Colonic mucosa (tissue), 4 donors: ENCODE measurements at regions not wholly inside any gene's neighbourhood (a gene's known extent, or its start where the extent isn't known, plus 50 kb on each side); places are given as distances from the start of the nearest gene placed in this dataset. TPM values are rescaled to one million over a fixed set of nuclear protein-coding genes. Genes with fewer than 3 reads are reported as not detected.
"Not testable (repeated sequence)": the region's sequence is repeated elsewhere in the genome, so short reads cannot be mapped to it uniquely, and the experiment has no call there.

Experiments
- DNase-seq: peaks from one replicate; pipeline ENCODE4 v3.0.0-alpha.2; 2020
- H3K27ac ChIP-seq: fragments of 200-600 bp; one replicate; pipeline ENCODE4 v1.8.0; 2021
- H3K27me3 ChIP-seq: fragments of 200-600 bp; one replicate; pipeline ENCODE4 v1.8.0; 2021
- H3K36me3 ChIP-seq: fragments of 200-600 bp; one replicate; pipeline ENCODE4 v1.8.0; 2021
- H3K4me1 ChIP-seq: fragments of 200-600 bp; one replicate; pipeline ENCODE4 v1.8.0; 2021; ENCODE audit warnings: mild to moderate bottlenecking
- H3K4me3 ChIP-seq: fragments of 200-600 bp; one replicate; pipeline ENCODE4 v1.8.0; 2021
- H3K9ac ChIP-seq, 2 donors: one replicate each; pipeline ENCODE4 v1.7.0; 2013; ENCODE audit warnings: control low read depth in 2 of 2, low read depth in 2 of 2, low read length in 2 of 2
- H3K9me3 ChIP-seq: fragments of 200-600 bp; one replicate; pipeline ENCODE4 v1.8.0; 2021
- intact Hi-C: fragments of 100-400 bp; cut with DNase I; formaldehyde crosslinking; loops from one replicate; pipeline ENCODE4 v1.14.1; 2022
- microRNA-seq: library from miRNA; unstranded; fragments of <30 nt; microRNA quantifications from one replicate; pipeline ENCODE4, GENCODE V29; 2019
- donor health status: healthy.
- donor health status: DM: no; HTN: no; CAD: no.
- donor health status: DM: no; HTN: no; CAD: no.

DNA sequence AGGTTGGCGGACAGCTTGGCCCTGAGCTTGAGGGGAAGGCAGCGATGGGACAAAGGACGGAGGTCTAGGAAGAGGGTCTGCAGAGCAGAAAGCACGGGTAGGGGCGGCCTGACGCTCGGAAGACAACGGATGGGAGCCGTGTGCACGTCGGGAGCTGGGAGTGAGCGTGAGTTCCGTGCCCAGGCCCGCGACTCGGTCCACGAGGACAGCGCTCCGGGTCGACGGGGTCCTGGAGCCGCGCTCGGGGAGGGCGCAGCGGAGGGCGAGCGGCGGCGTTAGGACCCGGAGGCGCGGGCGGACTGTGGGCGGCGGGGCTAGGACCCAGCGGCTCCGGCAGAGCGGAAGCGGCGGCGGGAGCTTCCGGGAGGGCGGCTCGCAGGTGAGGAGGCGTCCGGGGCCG lies 149.3 kb downstream of the OR4F15 start:
- DNase-seq, H3K27me3 ChIP-seq, intact Hi-C loops, H3K4me1 ChIP-seq, H3K9me3 ChIP-seq, H3K27ac ChIP-seq, H3K36me3 ChIP-seq: not testable (repeated sequence)
- Histone ChIP-seq H3K9ac (peak overlapping the region in 1 of 2 donors; percentile 35), H3K4me3 (peak overlapping the region; percentile 9)

GRCh38 chr15:101961765-101962164 lies 149.8 kb downstream of the OR4F15 start:
- H3K9me3 ChIP-seq, H3K27ac ChIP-seq, H3K4me1 ChIP-seq, H3K9ac ChIP-seq, DNase-seq, intact Hi-C loops, H3K27me3 ChIP-seq, H3K36me3 ChIP-seq: not testable (repeated sequence)
- peak overlapping the region; percentile 27 for H3K4me3 ChIP-seq

- H3K9me3 ChIP-seq, H3K27ac ChIP-seq, H3K9ac ChIP-seq, H3K4me3 ChIP-seq, H3K4me1 ChIP-seq, H3K36me3 ChIP-seq, intact Hi-C loops, H3K27me3 ChIP-seq, DNase-seq: not testable (repeated sequence)
Observed at GRCh38 chr15:101963687-101964086, 151.7 kb downstream of the OR4F15 start.

- intact Hi-C loops = not testable (repeated sequence)
Observed at GRCh38 chr15:101965353-101965752, 153.4 kb downstream of the OR4F15 start.

GRCh38 chr15:101965860-101966259 lies 153.9 kb downstream of the OR4F15 start:
- H3K4me3 ChIP-seq, H3K36me3 ChIP-seq, H3K9me3 ChIP-seq, intact Hi-C loops, H3K9ac ChIP-seq, DNase-seq, H3K27ac ChIP-seq, H3K27me3 ChIP-seq, H3K4me1 ChIP-seq: not testable (repeated sequence)

More at GRCh38 chr15:101965353-101965752, 153.4 kb downstream of the OR4F15 start:
- H3K36me3 ChIP-seq, H3K4me3 ChIP-seq, H3K4me1 ChIP-seq, DNase-seq, H3K27me3 ChIP-seq, H3K9me3 ChIP-seq, H3K9ac ChIP-seq, H3K27ac ChIP-seq: not testable (repeated sequence)

GRCh38 chr15:101967364-101967763 lies 155.4 kb downstream of the OR4F15 start:
- H3K9ac ChIP-seq, H3K4me1 ChIP-seq, H3K27me3 ChIP-seq, H3K4me3 ChIP-seq, DNase-seq, H3K9me3 ChIP-seq, H3K27ac ChIP-seq, H3K36me3 ChIP-seq, intact Hi-C loops: not testable (repeated sequence)

DNA sequence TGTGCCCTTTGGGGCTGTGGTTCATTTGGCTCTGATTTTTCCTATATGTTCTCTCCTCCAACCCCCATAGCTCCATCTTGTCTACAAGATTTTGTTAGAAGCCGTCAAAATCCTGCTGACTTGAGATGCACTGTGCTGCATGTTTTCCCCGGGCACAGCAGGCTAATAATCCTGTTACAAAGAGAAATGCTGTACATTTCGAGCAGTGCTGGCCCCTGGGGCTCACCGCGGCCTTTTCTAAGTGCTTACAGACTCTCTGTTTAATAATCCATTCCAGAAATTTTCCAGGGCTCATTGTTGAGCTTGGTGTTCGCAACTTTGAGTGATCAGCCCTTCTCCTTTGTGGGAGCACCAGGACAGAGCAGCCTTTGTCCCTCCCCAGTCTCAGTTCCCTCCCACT lies 158.6 kb downstream of the OR4F15 start:
- intact Hi-C loops, H3K4me1 ChIP-seq, DNase-seq, H3K36me3 ChIP-seq, H3K27ac ChIP-seq, H3K27me3 ChIP-seq, H3K9me3 ChIP-seq, H3K4me3 ChIP-seq, H3K9ac ChIP-seq: not testable (repeated sequence)

GRCh38 chr15:101977281-101977680 lies 165.3 kb downstream of the OR4F15 start:
- H3K9ac ChIP-seq, H3K27me3 ChIP-seq, DNase-seq, H3K9me3 ChIP-seq, H3K36me3 ChIP-seq, H3K4me1 ChIP-seq, H3K27ac ChIP-seq, H3K4me3 ChIP-seq, intact Hi-C loops: not testable (repeated sequence)

GRCh38 chr15:101980206-101980910 lies 168.4 kb downstream of the OR4F15 start:
- intact Hi-C loops, H3K27me3 ChIP-seq, H3K4me1 ChIP-seq, H3K9me3 ChIP-seq, H3K4me3 ChIP-seq, H3K27ac ChIP-seq, H3K9ac ChIP-seq, H3K36me3 ChIP-seq: not testable (repeated sequence)
- peak; percentile 33 for DNase-seq

Small RNAs in the stretch of these regions (microRNA-seq; reads per million reads assigned to microRNA genes)
- not detected for gene MIR1302-10
- not detected for gene MIR6859-3
